Neural cell (in vitro differentiated cells): ENCODE measurements at regions not wholly inside any gene's neighbourhood (a gene's known extent, or its start where the extent isn't known, plus 50 kb on each side); places are given as distances from the start of the nearest gene placed in this dataset.

Source experiments
- EP300 ChIP-seq: fragments of 450-650 bp; conservative IDR thresholded peaks from 2 replicates; pipeline ENCODE4 v1.6.1; 2014; ENCODE audit warnings: antibody characterized with exemption, mild to moderate bottlenecking, moderate library complexity; ENCODE audit not compliant: poor library complexity, severe bottlenecking
- EZH2 ChIP-seq: fragments of 200-600, 300-800 bp; shearing (Covaris generic), sonication (generic); IDR thresholded peaks from 2 replicates; pipeline ENCODE4 v1.6.1; 2014; ENCODE audit warnings: antibody characterized with exemption, low read length, borderline replicate concordance, mild to moderate bottlenecking; ENCODE audit not compliant: insufficient read depth, poor library complexity, severe bottlenecking
- POLR2AphosphoS5 ChIP-seq: IDR thresholded peaks from 2 replicates; pipeline ENCODE4 v1.6.1; 2012
- RAD21 ChIP-seq: fragments of 450-650 bp; conservative IDR thresholded peaks from 2 replicates; pipeline ENCODE4 v1.6.1; 2014; ENCODE audit warnings: antibody characterized with exemption, mild to moderate bottlenecking, moderate library complexity
- SMC3 ChIP-seq: fragments of 450-650 bp; conservative IDR thresholded peaks from 2 replicates; pipeline ENCODE4 v1.6.1; 2014; ENCODE audit warnings: antibody characterized with exemption, mild to moderate bottlenecking, moderate library complexity; ENCODE audit not compliant: poor library complexity
- TAF1 ChIP-seq: IDR thresholded peaks from 2 replicates; pipeline ENCODE4 v1.6.1; 2012; ENCODE audit warnings: low read depth
- TF ChIP-seq, protein P1 (sequence below): IDR thresholded peaks from 2 replicates; pipeline ENCODE4 v1.6.1; 2012; ENCODE audit warnings: borderline replicate concordance
- TF ChIP-seq, protein P2 (sequence below): fragments of 450-650 bp; IDR thresholded peaks from 2 replicates; pipeline ENCODE4 v1.5.1; 2014; ENCODE audit warnings: antibody characterized with exemption, mild to moderate bottlenecking, moderate library complexity; ENCODE audit not compliant: poor library complexity, severe bottlenecking

DNA sequence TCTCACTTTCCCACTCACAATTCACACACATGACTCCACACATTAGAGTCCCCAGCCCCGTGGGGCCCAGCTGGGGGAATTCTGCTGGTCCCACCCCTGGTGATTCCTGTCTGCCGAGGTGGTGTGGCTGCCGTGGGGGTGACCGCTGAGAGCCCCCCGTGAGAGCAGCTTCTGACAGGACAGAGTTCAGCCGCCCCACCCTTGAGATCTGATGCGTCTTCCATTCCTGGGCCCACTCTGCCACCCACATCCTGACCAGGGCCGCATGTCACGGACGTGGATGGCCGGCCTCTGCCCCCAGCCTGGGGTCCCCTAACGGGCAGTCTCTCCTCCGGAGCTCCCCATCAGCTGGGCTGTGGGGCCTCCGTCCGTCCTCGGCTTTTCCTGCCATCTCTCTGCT lies 240.1 kb upstream of the PITRM1 start:
- TF ChIP-seq TAF1 (no peak), SMC3 (no peak), EZH2 (no peak), EP300 (no peak), POLR2AphosphoS5 (no peak), RAD21 (no peak)
- TF ChIP-seq, protein P1, sequence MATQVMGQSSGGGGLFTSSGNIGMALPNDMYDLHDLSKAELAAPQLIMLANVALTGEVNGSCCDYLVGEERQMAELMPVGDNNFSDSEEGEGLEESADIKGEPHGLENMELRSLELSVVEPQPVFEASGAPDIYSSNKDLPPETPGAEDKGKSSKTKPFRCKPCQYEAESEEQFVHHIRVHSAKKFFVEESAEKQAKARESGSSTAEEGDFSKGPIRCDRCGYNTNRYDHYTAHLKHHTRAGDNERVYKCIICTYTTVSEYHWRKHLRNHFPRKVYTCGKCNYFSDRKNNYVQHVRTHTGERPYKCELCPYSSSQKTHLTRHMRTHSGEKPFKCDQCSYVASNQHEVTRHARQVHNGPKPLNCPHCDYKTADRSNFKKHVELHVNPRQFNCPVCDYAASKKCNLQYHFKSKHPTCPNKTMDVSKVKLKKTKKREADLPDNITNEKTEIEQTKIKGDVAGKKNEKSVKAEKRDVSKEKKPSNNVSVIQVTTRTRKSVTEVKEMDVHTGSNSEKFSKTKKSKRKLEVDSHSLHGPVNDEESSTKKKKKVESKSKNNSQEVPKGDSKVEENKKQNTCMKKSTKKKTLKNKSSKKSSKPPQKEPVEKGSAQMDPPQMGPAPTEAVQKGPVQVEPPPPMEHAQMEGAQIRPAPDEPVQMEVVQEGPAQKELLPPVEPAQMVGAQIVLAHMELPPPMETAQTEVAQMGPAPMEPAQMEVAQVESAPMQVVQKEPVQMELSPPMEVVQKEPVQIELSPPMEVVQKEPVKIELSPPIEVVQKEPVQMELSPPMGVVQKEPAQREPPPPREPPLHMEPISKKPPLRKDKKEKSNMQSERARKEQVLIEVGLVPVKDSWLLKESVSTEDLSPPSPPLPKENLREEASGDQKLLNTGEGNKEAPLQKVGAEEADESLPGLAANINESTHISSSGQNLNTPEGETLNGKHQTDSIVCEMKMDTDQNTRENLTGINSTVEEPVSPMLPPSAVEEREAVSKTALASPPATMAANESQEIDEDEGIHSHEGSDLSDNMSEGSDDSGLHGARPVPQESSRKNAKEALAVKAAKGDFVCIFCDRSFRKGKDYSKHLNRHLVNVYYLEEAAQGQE: no peak
- TF ChIP-seq, protein P2, sequence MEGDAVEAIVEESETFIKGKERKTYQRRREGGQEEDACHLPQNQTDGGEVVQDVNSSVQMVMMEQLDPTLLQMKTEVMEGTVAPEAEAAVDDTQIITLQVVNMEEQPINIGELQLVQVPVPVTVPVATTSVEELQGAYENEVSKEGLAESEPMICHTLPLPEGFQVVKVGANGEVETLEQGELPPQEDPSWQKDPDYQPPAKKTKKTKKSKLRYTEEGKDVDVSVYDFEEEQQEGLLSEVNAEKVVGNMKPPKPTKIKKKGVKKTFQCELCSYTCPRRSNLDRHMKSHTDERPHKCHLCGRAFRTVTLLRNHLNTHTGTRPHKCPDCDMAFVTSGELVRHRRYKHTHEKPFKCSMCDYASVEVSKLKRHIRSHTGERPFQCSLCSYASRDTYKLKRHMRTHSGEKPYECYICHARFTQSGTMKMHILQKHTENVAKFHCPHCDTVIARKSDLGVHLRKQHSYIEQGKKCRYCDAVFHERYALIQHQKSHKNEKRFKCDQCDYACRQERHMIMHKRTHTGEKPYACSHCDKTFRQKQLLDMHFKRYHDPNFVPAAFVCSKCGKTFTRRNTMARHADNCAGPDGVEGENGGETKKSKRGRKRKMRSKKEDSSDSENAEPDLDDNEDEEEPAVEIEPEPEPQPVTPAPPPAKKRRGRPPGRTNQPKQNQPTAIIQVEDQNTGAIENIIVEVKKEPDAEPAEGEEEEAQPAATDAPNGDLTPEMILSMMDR: no peak
